ENCODE measurements at regions not wholly inside any gene's neighbourhood (a gene's known extent, or its start where the extent isn't known, plus 50 kb on each side); places are given as distances from the start of the nearest gene placed in this dataset.
"Not testable (repeated sequence)": the region's sequence is repeated elsewhere in the genome, so short reads cannot be mapped to it uniquely, and the experiment has no call there.

DNA sequence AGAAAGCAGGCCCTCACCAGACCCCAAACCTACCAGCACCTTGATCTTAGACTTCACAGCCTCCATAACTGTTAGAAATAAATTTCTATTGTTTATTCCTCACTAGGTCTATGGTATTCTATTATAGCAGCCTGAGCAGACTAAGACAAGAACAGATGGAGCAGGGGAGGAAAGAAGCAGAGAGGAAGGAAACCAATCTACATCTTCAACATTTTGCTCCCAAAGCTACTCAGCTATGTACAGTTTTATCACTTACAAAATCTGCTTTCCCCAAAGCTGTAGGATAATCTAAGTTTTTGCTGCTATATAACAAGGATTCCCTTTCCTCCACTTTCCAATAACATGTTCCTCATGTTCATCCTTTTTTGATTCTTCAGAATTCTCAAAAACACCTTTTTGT, 274.4 kb upstream of the CHAC2 start:
- no peaks in the 10 kb centered on the region for H3K4me1 Mint-ChIP-seq (ENCODE audit: low read depth)
- no peaks in the 10 kb centered on the region for H3K27me3 Mint-ChIP-seq
- H3K27ac Mint-ChIP-seq = no peak overlapping the region
- H3K36me3 Mint-ChIP-seq (ENCODE audit: low read depth) = no peaks in the 10 kb centered on the region
- intact Hi-C loops (cut with micrococcal nuclease) = no loop called here
- no peak overlapping the region for H3K4me3 Mint-ChIP-seq
- H3K9me3 Mint-ChIP-seq = no peaks in the 10 kb centered on the region

DNA sequence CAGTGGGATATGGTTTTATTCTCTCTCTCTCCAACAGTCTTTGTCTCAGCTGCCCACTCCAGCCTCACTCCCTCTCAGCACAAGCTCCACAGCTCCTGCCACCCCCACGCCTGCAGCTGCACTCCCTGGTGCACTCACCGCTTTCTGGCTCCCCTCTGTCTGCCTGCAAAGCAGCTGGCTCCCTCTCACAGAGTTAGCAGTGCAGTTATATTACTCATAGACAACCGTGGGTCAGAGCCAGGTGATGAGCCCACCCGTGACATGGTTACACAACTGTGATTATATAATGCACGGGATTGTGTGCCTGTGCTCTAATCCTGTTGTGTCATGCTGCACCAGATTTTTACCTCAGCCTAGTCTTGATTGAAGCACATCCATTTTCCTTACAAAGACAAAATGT, 276.9 kb upstream of the CHAC2 start:
- H3K27ac Mint-ChIP-seq = no peak overlapping the region
- no peaks in the 10 kb centered on the region for H3K4me1 Mint-ChIP-seq (ENCODE audit: low read depth)
- no peak overlapping the region for H3K4me3 Mint-ChIP-seq

DNA sequence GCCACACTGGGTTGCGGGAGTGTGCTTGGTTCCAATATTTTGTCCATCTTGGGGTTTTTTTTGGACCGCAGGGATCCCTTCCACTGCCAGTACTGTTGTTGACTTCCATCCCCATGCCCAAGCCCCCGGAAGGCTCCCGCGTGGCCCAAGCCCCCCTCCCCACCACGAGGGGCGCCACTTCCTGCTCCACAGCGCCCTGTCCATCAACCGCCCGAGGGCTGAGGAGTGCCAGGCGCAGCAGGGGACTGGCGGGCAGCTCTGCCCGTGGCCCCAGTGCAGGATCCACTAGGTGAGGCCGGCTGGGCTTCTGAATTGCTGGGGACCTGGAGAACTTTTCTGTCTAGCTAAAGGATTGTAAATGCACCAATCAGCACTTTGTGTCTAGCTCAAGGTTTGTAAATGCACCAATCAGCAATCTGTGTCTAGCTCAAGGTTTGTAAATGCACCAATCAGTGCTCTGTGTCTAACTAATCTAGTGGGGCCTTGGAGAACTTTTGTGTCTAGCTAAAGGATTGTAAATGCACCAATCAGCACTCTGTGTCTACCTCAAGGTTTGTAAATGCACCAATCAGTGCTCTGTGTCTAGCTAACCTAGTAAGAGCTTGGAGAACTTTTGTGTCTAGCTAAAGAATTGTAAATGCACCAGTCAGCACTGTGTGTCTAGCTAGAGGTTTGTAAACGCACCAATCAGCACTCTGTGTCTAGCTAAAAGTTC, 281.3 kb upstream of the CHAC2 start:
- H3K27ac Mint-ChIP-seq; H3K4me3 Mint-ChIP-seq; H3K27me3 Mint-ChIP-seq; H3K9me3 Mint-ChIP-seq; H3K36me3 Mint-ChIP-seq (ENCODE audit: low read depth); intact Hi-C loops (cut with micrococcal nuclease); H3K4me1 Mint-ChIP-seq (ENCODE audit: low read depth): not testable (repeated sequence)

More for the DNA sequence above, 276.9 kb upstream of the CHAC2 start:
- Mint-ChIP-seq H3K27me3 (no peaks in the 10 kb centered on the region), H3K36me3 (ENCODE audit: low read depth) (no peaks in the 10 kb centered on the region), H3K9me3 (no peaks in the 10 kb centered on the region)
- intact Hi-C loops (cut with micrococcal nuclease) = no loop called here

DNA sequence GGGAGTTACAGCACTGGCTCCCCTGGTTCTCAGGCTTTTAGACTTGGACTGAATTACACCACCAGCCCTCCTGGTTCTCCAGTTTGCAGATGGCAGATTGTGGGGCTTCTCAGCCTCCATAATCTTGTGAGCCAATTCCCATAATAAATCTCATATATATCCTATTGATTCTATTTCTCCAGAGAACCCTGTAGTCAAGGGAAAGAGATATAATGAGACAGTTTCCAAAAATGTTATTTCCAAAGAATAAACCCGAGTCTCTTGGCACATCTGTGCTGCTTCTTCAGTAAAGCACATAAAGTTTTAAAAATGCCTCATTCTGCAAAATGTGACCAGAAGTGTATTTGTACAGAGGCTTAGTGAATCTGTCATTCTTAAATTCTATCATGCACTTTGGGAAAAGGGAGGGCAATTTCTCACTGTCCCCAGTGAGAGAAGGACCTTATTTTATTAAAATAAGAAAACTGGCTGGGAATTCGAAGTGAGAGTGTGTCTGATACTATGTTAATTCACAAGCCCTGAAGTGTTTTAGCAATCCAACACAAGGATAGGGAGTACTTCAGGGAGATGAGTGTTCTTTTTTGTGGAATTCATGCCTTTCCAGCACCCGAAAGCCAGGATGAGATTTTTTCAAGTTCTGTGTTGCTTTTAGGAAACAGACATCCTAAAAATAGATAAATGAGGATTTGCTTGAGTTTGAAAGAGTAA, 282.4 kb upstream of the CHAC2 start:
- intact Hi-C loops (cut with micrococcal nuclease) = no loop called here
- Mint-ChIP-seq H3K4me3 (no peak overlapping the region), H3K27me3 (no peaks in the 10 kb centered on the region), H3K9me3 (peaks cover 9% of the 10 kb centered on the region), H3K27ac (no peak overlapping the region), H3K4me1 (ENCODE audit: low read depth) (no peaks in the 10 kb centered on the region), H3K36me3 (ENCODE audit: low read depth) (no peaks in the 10 kb centered on the region)

- no peaks in the 10 kb centered on the region for H3K27me3 Mint-ChIP-seq
- H3K4me3 Mint-ChIP-seq = no peak overlapping the region
- peaks cover 9% of the 10 kb centered on the region for H3K9me3 Mint-ChIP-seq
- intact Hi-C loops (cut with micrococcal nuclease) = no loop called here
- H3K4me1 Mint-ChIP-seq (ENCODE audit: low read depth) = no peaks in the 10 kb centered on the region
- H3K27ac Mint-ChIP-seq = no peak overlapping the region
- H3K36me3 Mint-ChIP-seq (ENCODE audit: low read depth) = no peaks in the 10 kb centered on the region
These were observed 283.1 kb upstream of the CHAC2 start for GRCh38 chr2:53484531-53484930.

- no peak overlapping the region for H3K4me3 Mint-ChIP-seq
- H3K4me1 Mint-ChIP-seq (ENCODE audit: low read depth) = no peaks in the 10 kb centered on the region
- peaks cover 6% of the 10 kb centered on the region for H3K9me3 Mint-ChIP-seq
- no peak overlapping the region for H3K27ac Mint-ChIP-seq
- intact Hi-C loops (cut with micrococcal nuclease) = no loop called here
- H3K36me3 Mint-ChIP-seq (ENCODE audit: low read depth) = no peaks in the 10 kb centered on the region
- H3K27me3 Mint-ChIP-seq = no peaks in the 10 kb centered on the region
These were observed 290.1 kb upstream of the CHAC2 start for GRCh38 chr2:53477517-53477916.

DNA sequence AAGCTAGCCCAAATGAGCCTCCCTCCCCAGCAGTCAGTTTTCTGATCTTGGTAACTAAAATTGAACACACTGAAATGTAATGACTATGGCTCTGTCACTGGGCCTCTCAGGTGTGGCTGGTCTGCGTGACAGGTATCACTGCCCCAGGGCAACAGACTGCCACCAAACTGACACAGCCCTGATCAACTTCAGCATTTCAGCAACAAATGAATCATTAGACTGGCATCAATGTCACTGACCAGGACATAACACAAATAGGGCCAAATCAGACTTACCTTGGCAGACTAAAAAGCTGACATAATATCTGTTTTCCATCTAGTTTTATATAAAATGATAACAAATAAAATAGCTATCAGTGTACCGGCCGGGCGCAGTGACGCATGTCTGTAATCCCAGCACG, 290.8 kb upstream of the CHAC2 start:
- Mint-ChIP-seq H3K27me3 (no peaks in the 10 kb centered on the region), H3K9me3 (no peaks in the 10 kb centered on the region), H3K27ac (no peak overlapping the region), H3K36me3 (ENCODE audit: low read depth) (no peaks in the 10 kb centered on the region), H3K4me1 (ENCODE audit: low read depth) (no peaks in the 10 kb centered on the region), H3K4me3 (no peak overlapping the region)
- intact Hi-C loops (cut with micrococcal nuclease) = no loop called here

- H3K9me3 Mint-ChIP-seq = no peaks in the 10 kb centered on the region
- intact Hi-C loops (cut with micrococcal nuclease) = no loop called here
- H3K27ac Mint-ChIP-seq = no peak overlapping the region
- H3K36me3 Mint-ChIP-seq (ENCODE audit: low read depth) = no peaks in the 10 kb centered on the region
- H3K4me1 Mint-ChIP-seq (ENCODE audit: low read depth) = no peaks in the 10 kb centered on the region
- H3K27me3 Mint-ChIP-seq = no peaks in the 10 kb centered on the region
- no peak overlapping the region for H3K4me3 Mint-ChIP-seq
These were observed 291.8 kb upstream of the CHAC2 start for GRCh38 chr2:53475766-53476165.

GRCh38 chr2:53475321-53475720, 292.3 kb upstream of the CHAC2 start:
- Mint-ChIP-seq H3K4me1 (ENCODE audit: low read depth) (no peaks in the 10 kb centered on the region), H3K36me3 (ENCODE audit: low read depth) (no peaks in the 10 kb centered on the region), H3K27ac (no peak overlapping the region), H3K27me3 (no peaks in the 10 kb centered on the region), H3K9me3 (no peaks in the 10 kb centered on the region), H3K4me3 (no peak overlapping the region)
- intact Hi-C loops (cut with micrococcal nuclease) = no loop called here

DNA sequence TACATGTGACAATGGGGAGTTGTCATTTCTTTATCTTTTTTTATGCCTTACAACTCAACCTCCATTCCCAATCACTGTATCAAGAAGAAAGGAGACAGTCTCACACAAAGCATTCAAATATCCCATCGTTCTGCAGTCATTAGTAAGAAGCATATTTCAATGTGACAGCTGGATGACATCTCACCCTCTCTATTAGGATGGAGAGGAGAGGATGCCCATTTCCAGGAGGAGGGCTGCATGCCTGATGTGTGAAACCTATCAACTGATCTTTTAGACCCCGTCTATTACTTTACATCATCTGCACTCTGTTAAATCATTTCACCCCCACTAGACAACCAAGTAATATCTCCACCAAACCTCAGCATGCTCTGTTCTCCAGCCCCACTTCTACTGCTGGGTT, 292.7 kb upstream of the CHAC2 start:
- Mint-ChIP-seq H3K9me3 (no peaks in the 10 kb centered on the region), H3K27ac (no peak overlapping the region), H3K27me3 (no peaks in the 10 kb centered on the region), H3K4me1 (ENCODE audit: low read depth) (no peaks in the 10 kb centered on the region), H3K36me3 (ENCODE audit: low read depth) (no peaks in the 10 kb centered on the region), H3K4me3 (no peak overlapping the region)
- intact Hi-C loops (cut with micrococcal nuclease) = no loop called here

GRCh38 chr2:53473775-53474311, 293.8 kb upstream of the CHAC2 start:
- Mint-ChIP-seq H3K27ac (no peak overlapping the region), H3K4me1 (ENCODE audit: low read depth) (no peaks in the 10 kb centered on the region), H3K9me3 (no peaks in the 10 kb centered on the region), H3K27me3 (no peaks in the 10 kb centered on the region), H3K36me3 (ENCODE audit: low read depth) (no peaks in the 10 kb centered on the region), H3K4me3 (no peak overlapping the region)
- intact Hi-C loops (cut with micrococcal nuclease) = no loop called here

DNA sequence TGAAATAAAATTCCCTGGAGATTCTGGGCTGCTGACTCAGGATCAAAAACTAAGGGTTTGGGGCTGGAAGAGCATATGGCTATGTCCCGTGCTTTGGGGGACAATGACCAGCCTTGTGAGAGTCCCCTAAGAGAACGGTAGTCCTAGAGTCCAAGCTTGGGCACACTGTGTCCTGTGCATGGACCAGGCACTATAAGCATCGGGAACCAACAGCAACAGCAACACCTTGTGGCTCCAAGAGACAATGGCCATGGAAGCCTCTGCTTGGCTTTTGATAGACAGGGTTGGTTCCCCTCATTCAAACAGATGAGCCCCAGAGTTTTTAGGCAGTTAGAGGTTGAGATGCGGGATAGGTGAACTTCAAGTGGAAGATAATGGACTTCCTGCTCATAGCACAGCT, 294.4 kb upstream of the CHAC2 start:
- no peaks in the 10 kb centered on the region for H3K36me3 Mint-ChIP-seq (ENCODE audit: low read depth)
- H3K27me3 Mint-ChIP-seq = no peaks in the 10 kb centered on the region
- H3K9me3 Mint-ChIP-seq = no peaks in the 10 kb centered on the region
- intact Hi-C loops (cut with micrococcal nuclease) = no loop called here
- no peak overlapping the region for H3K27ac Mint-ChIP-seq
- H3K4me3 Mint-ChIP-seq = no peak overlapping the region
- H3K4me1 Mint-ChIP-seq (ENCODE audit: low read depth) = no peaks in the 10 kb centered on the region

DNA sequence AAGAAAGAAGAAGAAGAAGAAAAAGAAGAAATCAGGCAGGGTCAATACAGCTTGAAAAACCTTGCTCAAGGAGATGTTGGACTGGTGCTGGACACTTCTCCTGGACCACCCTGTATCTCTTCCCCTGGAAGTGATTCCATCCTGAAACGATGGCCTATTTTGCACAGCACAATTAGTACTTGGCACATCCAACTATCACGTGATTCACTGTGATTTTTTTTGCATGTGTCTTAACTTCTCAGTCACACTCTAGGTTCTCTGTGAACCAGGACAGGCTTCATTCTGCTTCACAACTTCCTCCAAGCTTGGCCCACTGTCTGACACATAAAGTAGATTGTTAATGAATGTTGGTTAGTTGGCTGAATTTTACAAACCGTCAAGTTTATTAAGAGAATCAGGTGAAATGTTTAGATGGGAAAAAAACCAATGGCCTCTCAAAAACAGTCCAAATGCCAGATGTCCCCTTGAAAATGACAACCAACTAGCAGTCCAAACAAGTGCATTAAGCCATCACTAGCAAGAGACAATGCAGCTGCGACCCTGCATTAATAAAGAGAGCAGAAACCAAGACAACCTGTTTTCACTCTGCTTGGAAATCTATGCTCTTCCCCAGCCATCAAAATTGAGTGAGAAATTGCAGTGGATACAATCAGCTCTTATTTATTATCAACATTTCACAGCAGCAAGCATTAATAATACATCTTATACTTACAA, 300.0 kb upstream of the CHAC2 start:
- intact Hi-C loops (cut with micrococcal nuclease) = no loop called here
- Mint-ChIP-seq H3K4me3 (no peak overlapping the region), H3K9me3 (no peaks in the 10 kb centered on the region), H3K27ac (no peak overlapping the region), H3K4me1 (ENCODE audit: low read depth) (no peaks in the 10 kb centered on the region), H3K36me3 (ENCODE audit: low read depth) (no peaks in the 10 kb centered on the region), H3K27me3 (no peaks in the 10 kb centered on the region)
